Non-pigmented ciliary epithelial cell (primary cell): ENCODE measurements at regions not wholly inside any gene's neighbourhood (a gene's known extent, or its start where the extent isn't known, plus 50 kb on each side); places are given as distances from the start of the nearest gene placed in this dataset.

Source experiments
- DNase-seq: peaks from one replicate; pipeline ENCODE4 v3.0.0-alpha.2; 2010; ENCODE audit warnings: low read depth

DNA sequence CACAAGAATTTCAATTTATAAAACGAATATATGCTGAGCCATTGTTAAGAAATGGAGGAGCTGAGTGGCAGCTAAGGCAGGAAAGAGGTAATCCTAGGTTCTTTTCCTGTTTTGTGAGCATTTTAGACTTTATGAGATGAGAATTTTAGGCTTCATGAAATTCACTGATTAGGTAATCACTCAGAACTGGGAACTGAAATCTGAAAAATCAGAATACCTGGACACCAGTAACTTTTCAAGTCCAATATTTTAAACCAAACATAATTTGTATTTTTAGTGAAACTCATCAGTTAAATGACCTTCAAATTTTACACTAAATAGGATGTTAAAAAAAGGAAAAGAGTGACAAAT lies 389.9 kb downstream of the HTR1B start:
- DNase-seq = no peak

DNA sequence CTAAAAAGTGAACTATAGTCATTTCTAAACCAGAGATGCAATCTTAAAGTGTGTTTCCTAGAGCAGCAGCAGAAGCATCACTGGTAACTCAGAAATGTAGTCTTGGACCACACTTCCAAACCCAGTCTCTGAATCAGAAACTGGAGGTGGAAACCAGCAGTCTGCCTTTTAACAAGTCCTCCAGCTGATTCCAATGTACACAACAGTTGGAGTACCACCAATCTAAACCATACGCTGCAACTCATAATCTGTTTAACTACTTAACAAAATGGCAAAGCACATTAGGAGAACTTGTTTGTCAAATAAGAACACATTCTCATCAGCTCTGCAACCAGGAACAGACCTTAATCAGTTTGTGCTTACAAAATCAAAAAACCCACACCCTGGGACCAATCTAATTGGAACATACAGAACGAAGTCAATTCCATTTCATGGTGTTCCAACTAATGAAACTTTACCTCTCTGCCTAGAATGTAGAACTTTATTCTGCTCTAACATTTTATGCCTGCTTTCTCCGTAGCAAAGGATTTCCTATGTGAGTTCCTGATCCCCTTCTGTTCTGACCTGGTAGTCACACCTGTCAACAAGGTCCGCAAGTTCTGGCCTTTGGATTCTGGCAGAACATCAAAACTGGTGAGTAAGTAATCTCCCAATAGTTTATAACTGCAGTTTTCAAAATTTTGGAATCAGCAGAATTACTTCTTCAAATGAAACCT lies 390.4 kb downstream of the HTR1B start:
- no peak for DNase-seq

- no peak for DNase-seq
These were observed 399.8 kb downstream of the HTR1B start for GRCh38 chr6:77063494-77063893.

DNA sequence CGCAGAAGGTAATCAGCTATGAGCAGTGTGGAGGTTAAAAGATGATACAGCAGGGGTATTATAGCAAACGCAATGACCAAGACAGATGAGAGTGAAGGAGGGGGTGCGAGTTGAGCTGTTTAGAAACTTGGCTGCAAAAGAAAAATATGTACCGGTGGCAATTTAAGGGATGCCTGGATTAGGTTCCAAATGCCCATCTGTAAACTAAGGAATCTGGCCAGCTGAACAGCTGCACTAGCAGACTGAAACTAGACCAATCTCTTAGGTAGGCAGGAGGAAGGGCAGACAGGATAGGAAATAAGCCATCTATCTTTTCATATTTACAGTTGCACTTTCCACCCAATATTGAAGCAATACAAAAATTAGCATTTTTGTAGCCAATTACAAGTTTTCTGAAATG lies 407.6 kb downstream of the HTR1B start:
- no peak for DNase-seq

DNA sequence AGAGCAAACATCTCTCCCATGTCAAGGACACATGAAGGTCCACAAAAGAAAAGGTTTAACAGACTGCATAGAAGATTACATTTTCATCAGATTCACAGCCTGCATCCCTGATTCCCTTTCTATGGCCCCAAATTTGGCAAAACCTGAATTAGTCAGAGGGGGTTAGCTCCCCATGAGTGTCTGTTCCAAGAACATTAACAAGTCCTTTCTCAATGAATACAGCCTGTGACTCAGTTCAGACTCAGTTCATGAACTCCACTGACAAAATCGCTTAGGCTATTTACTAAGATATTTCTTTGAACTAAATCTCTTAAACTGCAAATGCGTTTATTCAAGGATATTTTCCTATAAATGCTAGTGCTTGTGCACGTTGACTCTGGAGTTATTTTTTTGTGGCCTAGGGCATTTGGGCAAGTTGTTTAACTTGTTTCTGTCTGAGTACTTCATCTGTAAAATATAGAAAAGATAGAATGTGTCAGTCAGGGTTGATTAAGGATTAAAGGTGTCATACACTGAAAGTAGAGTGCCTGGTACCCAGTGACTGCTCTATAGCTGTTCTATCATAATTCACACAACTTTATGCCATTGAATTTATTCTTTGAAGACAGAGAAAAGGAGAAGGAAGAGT lies 422.6 kb downstream of the HTR1B start:
- no peak for DNase-seq

DNA sequence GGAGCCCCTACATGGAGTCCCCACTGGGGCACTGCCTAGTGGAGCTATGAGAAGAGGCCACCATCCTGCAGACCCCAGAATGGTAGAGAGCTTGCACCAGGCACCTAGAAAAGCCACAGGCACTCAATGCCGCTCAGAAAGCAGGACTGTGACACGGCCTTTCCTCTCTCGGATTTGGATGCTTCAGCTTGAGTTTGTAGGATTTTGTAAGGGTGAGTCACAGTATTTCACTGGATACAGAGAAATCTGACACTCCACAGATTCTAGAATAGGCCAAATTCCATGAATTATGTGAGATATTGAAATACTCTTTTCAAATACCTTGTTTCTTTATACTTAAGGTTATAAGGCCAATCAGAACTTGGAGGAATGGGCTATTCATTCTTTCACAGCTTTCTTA lies 424.5 kb downstream of the HTR1B start:
- DNase-seq = peak; percentile 43

- no peak for DNase-seq
These were observed 425.9 kb downstream of the HTR1B start for GRCh38 chr6:77037439-77037838.

DNA sequence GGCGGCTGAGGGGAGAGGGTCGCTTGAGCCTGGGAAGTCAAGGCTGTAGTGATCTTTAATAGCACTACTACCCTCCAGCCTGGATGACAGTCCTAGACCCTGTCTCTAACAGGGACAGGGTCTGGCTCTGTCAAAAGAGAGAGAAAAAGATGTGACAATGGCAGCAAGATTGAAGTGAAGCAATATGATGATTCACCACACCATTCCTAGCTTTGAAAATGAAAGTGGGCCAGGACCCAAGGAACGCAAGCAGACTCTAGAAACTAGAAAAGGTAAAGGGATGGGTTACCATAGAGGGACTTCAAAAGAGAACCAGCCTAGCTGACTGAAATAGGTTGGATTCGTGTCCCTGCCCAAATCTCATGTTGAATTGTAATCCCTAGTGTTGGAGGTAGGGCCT lies 426.9 kb downstream of the HTR1B start:
- no peak for DNase-seq

DNA sequence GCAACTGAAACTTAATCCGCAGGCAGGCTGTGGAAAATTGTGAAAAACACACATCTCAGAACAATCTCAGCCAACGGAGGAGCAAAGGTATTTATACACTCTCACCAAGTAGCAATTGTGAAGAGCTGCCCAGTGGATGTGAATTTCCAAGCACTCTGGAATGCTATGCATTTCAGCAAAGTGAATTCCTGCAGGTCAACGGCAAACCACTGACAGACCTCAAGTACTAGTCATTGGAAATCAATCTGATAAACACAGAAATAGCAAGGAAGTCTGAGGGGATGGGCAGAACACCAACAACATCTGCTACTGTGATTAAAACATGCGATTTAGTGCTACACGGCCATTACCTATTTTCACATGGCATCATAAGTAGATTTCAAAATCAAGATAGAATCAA lies 429.1 kb downstream of the HTR1B start:
- peak; percentile 98 for DNase-seq

DNA sequence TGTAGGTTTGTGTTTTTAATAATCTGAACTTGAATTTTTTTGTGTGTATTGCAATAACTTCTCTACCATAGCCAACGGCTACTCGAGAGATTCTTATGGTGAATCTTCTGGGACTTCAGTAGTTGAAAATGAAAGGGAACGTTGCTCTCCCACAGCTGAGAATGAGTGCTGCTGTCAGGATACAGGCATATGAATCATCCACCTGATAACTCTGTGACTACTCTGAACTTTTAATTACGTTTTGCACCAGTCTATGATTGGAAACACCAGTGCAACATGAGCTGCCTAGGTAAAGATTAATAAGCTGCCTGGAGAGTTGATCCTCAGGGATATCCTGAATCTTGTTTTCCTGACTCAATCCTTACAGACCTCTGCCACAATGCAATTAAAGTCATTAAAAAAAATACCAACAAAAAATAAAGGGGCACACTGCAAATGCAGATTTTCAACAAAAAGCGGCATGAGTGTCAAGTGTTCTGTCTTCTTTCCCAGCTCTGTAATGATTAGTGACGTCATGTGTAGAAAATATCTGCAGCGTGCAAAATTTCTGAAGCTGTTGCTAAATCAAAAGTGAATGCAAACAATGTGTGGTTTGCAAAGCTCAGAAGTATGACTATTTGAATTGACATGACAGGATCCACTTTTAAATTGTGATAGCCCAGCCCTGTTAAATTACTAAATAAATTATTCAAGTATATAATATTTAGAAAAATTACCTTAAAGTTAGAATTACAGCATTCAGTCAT lies 432.2 kb downstream of the HTR1B start:
- DNase-seq = peak; percentile 40

GRCh38 chr6:77026341-77026740 lies 436.9 kb downstream of the HTR1B start:
- no peak for DNase-seq

DNA sequence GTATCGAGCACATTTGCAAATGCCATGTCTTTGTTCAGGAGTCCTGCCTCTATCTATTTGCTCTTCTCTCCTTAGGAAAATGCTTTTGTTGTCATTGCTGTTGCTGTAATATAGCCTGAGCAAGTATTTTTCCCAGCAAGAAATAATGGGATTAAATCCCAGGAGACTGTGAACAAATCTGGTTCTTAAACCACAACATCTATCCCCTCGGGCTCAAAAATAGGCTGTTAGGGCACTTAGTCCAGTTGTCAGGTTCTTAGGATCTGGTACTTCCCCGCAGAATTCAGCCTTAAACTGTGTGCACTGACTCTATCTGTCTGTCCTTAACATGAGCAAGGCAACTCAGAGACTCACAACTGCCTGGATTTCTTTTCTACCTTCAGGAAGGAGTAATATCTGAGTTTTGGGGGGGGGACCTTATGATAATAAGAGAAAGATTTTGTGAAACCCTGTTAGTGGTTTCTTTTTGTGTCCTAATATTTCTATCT lies 437.5 kb downstream of the HTR1B start:
- no peak for DNase-seq

DNA sequence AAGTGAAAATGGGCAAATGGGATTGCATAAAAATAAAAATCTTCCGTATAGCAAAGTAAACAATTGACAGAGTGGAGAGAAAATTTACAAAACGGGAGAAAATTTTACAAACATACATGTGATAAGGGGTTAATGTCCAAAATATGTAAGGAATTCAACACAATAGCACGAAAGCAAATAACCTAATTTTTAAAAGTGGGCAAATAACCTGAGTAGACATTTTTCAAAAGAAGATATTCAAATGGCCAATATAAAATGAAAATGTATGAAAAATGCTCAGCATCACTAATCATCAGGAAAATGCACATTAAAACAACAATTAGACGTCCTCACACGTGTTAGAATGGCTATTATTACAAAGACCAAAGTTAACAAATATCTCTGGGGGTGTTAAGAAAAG lies 441.5 kb downstream of the HTR1B start:
- DNase-seq = no peak

DNA sequence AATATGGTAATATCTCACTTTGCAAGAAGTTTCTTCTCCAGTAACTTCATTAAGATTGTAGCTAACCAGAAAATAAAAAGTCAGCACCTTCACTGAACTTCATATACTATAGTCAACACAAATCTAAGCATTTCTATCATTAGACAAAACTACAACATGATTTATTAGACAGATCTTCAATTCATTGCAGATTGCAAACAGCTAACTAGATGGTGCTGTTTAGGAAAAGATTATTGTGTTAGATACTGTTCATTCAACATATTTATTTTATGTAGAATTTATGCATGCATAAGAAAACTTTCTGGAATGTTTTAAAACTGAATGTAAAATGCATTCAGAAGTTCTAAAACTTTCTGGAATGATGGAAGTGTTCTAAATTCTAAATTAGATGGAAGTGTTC lies 442.1 kb downstream of the HTR1B start:
- no peak for DNase-seq

DNA sequence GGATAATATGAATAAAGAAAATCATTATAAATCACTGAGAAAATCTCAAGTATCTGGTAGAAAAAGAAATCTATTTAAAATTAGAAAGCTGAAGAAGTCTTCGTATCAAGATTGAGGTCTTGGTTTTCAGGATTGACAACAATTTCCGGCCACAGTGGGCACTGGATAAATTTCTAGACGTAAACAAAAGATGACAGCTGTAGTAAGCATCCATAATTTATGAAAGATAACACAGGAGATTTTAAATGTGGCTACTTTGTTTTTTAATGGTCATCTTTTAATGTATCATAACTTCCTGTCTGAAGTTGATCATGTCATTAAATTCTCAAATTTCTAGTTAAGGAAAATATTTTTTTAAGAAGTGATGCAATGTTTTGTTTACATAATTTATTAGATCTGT lies 444.2 kb downstream of the HTR1B start:
- no peak for DNase-seq

DNA sequence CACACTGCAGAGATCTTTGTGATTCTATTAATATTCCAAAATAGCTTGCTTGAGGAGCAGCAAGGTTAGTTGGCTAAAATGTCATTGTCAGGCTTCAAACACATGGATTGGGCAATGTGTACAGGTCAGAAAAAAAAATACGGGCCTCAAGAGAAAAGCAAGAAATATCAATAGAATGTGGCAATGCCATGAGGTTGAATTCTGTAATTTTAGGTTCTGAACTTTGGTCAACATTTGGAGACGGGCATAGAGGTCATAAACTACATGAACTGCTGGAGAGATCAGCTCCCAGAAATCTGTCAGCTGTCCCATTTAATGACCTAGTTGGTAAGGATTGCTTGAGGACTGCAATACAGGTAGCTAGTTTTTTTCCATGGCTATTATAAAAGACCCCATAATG lies 445.8 kb downstream of the HTR1B start:
- DNase-seq = no peak

DNA sequence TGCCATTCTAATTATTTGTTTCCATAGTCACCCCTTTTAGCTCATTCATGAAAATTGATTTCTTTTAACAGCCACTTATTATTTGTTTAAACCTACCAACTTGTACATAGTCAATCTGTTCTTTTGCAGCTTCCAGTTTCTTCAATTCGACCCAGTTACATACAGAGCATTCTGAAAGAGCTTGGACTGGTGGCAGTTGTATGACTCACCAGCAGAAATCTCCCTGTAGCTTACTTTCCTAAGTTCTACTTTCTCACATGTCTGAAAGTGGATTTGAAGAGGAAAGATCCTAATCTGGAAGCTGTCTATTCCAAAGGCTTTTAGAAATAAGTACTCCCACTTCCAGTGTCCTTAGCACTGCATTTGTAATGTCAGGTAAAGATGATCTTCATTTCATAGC lies 447.9 kb downstream of the HTR1B start:
- no peak for DNase-seq

GRCh38 chr6:77011929-77012545 lies 451.3 kb downstream of the HTR1B start:
- no peak for DNase-seq

DNA sequence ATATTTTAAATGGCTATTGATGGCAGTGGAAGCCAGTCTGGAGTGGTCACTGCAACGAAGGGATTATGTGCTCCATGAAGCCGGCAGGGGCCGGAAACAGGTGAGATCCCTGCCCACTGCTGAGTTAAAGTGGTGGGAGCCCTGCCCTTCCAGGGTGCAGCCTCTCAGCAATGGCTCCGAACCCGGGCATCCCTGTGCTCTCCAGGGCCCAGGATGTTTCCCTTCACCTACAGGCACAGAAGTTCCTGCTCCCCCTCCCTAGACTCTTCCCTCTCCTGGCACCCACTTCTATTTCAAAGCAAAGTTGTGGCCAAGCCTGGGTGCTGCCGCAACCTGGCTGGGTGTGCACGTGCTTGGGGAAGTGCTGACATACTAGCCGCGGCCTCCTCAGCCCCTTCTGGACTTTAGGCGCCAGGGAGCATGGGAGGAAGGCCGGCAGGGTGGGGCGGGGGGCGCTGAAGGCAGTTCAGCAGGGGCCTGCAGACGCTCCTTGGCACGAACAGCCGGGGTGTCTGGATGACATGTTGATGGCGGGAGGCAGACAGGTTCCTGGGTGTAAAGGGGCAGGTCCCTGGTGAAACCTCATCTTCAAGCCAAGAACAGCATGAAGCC lies 452.3 kb downstream of the HTR1B start:
- DNase-seq = no peak

GRCh38 chr6:76992553-76992952 lies 470.7 kb downstream of the HTR1B start:
- DNase-seq = no peak

DNA sequence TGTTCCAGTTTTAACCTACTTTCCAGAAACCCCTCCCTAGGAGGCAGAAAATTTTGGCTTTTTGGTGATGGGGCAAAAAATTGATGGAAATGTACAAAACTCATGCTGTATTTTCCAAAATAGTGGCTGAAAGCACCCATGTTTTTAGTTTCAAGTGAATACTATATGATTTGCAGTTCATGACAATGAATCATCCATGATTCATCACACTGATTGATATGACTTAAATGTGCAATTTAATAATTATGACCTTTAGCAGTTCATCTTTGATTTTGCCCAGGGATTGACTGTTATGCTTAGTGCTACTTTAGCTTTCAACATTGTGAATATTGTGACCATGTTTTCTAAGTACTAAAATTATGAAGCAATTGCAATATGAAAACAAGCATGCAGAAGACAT lies 478.7 kb downstream of the HTR1B start:
- DNase-seq = no peak

- no peak for DNase-seq
These were observed 480.7 kb downstream of the HTR1B start for GRCh38 chr6:76982476-76983199.
